Spinal cord (tissue), 9 donors: ENCODE measurements at regions not wholly inside any gene's neighbourhood (a gene's known extent, or its start where the extent isn't known, plus 50 kb on each side); places are given as distances from the start of the nearest gene placed in this dataset.

Source experiments
- DNase-seq, 6 donors: peaks; one replicate each; pipeline versions ENCODE4 v3.0.0 to v3.0.0-alpha.2; 2013 to 2015; ENCODE audit warnings: low spot score in 6 of 6, low read depth in 4 of 6
- H3K27ac ChIP-seq: one replicate; pipeline ENCODE4 v1.5.1; 2013; ENCODE audit warnings: low read depth, low read length, control low read depth
- H3K27me3 ChIP-seq: one replicate; pipeline ENCODE4 v1.6.1; 2013; ENCODE audit warnings: low read length; ENCODE audit not compliant: control insufficient read depth, insufficient read depth
- H3K36me3 ChIP-seq: one replicate; pipeline ENCODE4 v1.6.1; 2013; ENCODE audit warnings: low read length; ENCODE audit not compliant: control insufficient read depth, insufficient read depth
- H3K4me1 ChIP-seq: one replicate; pipeline ENCODE4 v1.6.1; 2013; ENCODE audit warnings: low read length; ENCODE audit not compliant: control insufficient read depth, insufficient read depth
- H3K4me3 ChIP-seq: one replicate; pipeline ENCODE4 v1.5.1; 2013; ENCODE audit warnings: low read depth, low read length, control low read depth
- H3K9me3 ChIP-seq: one replicate; pipeline ENCODE4 v1.6.1; 2013; ENCODE audit warnings: low read length; ENCODE audit not compliant: control insufficient read depth, insufficient read depth
- WGBS: methylation state at CpG from one replicate; pipeline ENCODE4 v1.1.5; 2013; ENCODE audit warnings: missing lambda C conversion rate; ENCODE audit not compliant: insufficient coverage; 5-methylcytosine and 5-hydroxymethylcytosine counted together
- donor health status: healthy.

DNA sequence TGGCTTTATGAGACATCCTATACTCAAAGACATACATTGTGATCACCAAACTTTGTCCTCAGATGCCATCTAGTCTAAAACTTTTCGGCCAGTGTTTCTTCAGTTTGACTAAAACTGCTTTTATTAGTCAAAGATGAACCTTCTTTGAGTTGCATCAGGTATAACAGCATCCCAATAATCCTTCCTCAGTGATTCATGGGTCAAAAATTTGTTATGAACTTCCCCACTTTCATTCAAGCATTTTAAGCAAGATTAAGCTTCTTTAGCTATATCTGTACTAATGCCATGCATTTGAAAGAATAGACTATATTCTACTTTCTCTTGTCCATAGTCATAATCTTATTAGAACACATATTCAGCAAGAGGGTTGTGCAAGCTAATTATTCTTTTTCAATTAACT lies 1070.4 kb upstream of the ADGRL3 start:
- Histone ChIP-seq H3K9me3 (no peaks in the 10 kb centered on the region), H3K4me1 (no peaks in the 10 kb centered on the region), H3K27ac (no peak overlapping the region), H3K27me3 (no peaks in the 10 kb centered on the region), H3K4me3 (no peak overlapping the region), H3K36me3 (no peaks in the 10 kb centered on the region)
- no peak for DNase-seq
- WGBS = no CpG with 5 or more reads among the region's 1 CpG

DNA sequence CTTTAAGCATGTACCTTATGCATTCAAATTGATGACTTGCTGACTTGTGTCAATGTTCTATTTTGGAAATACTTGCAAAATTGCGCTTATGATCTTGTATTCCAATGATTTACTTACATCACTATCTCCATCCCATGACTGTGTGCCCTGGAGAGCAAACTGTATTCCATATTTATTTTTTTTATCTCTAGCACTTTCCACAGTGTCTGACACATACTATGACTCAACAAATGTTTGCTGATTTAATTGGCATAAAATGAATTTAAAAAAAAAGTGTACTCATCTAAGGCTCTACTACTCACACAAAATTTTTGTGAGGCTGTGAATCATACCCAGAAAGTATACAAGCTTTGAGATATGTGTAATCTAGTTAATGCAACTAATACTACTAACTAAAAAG lies 1066.8 kb upstream of the ADGRL3 start:
- no peaks in the 10 kb centered on the region for H3K4me1 ChIP-seq
- H3K27ac ChIP-seq = no peak overlapping the region
- H3K36me3 ChIP-seq = no peaks in the 10 kb centered on the region
- no peak overlapping the region for H3K4me3 ChIP-seq
- H3K27me3 ChIP-seq = no peaks in the 10 kb centered on the region
- no CpG with 5 or more reads among the region's 1 CpG for WGBS
- H3K9me3 ChIP-seq = no peaks in the 10 kb centered on the region
- no peak for DNase-seq

- Histone ChIP-seq H3K27ac (no peak overlapping the region), H3K36me3 (no peaks in the 10 kb centered on the region), H3K27me3 (no peaks in the 10 kb centered on the region), H3K4me3 (no peak overlapping the region), H3K9me3 (no peaks in the 10 kb centered on the region), H3K4me1 (no peaks in the 10 kb centered on the region)
- no peak for DNase-seq
- WGBS = no CpG with 5 or more reads among the region's 7 CpGs
Measured at GRCh38 chr4:60134099-60134498, 1066.0 kb upstream of the ADGRL3 start.

GRCh38 chr4:60155088-60155487 lies 1045.0 kb upstream of the ADGRL3 start:
- Histone ChIP-seq H3K36me3 (no peaks in the 10 kb centered on the region), H3K4me3 (no peak overlapping the region), H3K9me3 (no peaks in the 10 kb centered on the region), H3K27me3 (no peaks in the 10 kb centered on the region), H3K4me1 (no peaks in the 10 kb centered on the region), H3K27ac (no peak overlapping the region)
- WGBS = no CpG with 5 or more reads among the region's 5 CpGs
- no peak for DNase-seq

DNA sequence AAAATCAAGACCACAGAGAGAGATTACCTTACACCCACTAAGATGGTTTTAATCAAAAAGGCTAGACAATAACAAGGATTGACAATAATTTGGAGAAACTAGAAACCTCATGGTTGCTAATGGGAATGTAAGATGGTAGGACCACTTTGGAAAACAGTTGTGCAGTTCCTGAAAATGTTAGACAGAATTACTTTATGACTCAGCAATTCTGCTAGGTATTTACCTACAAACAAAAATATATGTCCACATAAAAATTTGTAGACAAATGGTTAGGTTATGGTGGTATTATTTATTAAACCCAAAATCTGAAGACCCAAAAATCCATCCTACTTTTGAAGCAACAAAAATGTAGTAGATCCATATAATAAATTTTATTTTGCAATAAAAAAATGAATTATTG lies 1027.0 kb upstream of the ADGRL3 start:
- DNase-seq = no peak
- Histone ChIP-seq H3K27me3 (no peaks in the 10 kb centered on the region), H3K9me3 (no peaks in the 10 kb centered on the region), H3K4me3 (no peak overlapping the region), H3K36me3 (no peaks in the 10 kb centered on the region), H3K4me1 (no peaks in the 10 kb centered on the region), H3K27ac (no peak overlapping the region)

DNA sequence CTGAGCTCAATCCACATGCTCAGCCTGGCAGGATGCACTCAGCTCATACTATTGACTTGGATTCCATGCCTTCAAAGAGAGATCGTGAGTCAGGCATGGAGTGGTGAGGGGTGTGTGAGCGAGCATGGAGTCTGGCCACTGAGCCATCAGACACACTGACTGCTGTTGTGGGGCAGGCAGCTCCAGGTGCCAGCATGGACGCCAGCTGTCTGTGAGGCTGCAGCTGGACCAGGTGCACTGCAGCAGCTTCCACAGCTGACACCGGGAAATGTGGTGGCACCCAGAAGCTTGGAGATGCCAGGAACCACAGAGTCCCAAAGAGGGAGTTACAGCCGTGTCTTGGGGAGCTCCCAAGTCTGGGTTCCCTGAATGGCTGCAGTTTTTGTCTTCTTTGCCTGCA lies 1026.4 kb upstream of the ADGRL3 start:
- H3K27me3 ChIP-seq = no peaks in the 10 kb centered on the region
- H3K9me3 ChIP-seq = no peaks in the 10 kb centered on the region
- H3K4me1 ChIP-seq = no peaks in the 10 kb centered on the region
- no peaks in the 10 kb centered on the region for H3K36me3 ChIP-seq
- no peak overlapping the region for H3K27ac ChIP-seq
- H3K4me3 ChIP-seq = no peak overlapping the region
- no peak for DNase-seq
- WGBS = 85% methylated on average over 5 of the region's 5 CpGs

- H3K9me3 ChIP-seq = no peaks in the 10 kb centered on the region
- WGBS = no CpG with 5 or more reads among the region's 1 CpG
- H3K36me3 ChIP-seq = no peaks in the 10 kb centered on the region
- no peak overlapping the region for H3K27ac ChIP-seq
- peak in 1 of 6 donors; percentile 73 for DNase-seq
- H3K4me3 ChIP-seq = no peak overlapping the region
- no peaks in the 10 kb centered on the region for H3K27me3 ChIP-seq
- no peaks in the 10 kb centered on the region for H3K4me1 ChIP-seq
Measured at GRCh38 chr4:60175241-60175640, 1024.9 kb upstream of the ADGRL3 start.

DNA sequence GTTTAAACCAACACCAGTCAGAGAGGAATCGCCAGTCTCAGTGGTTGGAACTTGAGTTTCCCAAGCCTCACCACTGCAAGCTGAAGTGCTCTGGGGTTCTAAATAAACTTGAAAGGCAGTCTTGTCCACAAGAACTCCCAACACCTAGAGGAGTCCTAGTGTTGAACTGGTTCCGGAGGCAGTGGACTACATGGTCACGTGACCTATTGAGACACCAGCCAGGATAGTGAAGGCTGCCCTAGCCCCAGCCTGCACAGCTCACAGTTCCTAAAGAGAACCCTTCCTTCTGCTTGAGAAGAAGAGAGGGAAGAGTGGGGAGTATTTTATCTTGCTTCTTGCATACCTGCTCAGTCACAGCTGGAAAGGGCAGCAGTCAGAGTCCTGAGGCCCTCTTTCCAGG lies 1012.7 kb upstream of the ADGRL3 start:
- Histone ChIP-seq H3K27me3 (no peaks in the 10 kb centered on the region), H3K36me3 (no peaks in the 10 kb centered on the region), H3K27ac (no peak overlapping the region), H3K9me3 (peaks cover 6% of the 10 kb centered on the region), H3K4me3 (no peak overlapping the region), H3K4me1 (no peaks in the 10 kb centered on the region)
- DNase-seq = no peak
- WGBS = 100% methylated on average over 2 of the region's 3 CpGs

DNA sequence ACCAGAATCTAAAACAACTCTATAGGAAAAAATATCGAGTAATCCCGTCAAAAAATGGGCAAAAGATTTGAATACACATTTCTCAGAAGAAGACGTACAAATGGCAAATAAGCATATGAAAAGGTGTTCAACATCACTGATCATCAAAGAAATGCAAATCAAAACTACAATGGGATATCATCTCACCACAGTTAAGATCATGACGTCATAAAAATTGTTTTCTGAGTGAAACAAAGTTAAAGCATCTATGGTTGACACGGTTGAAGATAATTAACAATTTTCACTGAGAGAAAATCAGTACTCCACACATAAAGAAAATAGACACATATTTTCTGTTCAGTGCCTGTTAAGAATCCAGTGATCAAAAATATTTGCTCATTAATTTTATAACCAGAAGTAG lies 1010.8 kb upstream of the ADGRL3 start:
- Histone ChIP-seq H3K4me1 (no peaks in the 10 kb centered on the region), H3K36me3 (no peaks in the 10 kb centered on the region), H3K9me3 (peaks cover 6% of the 10 kb centered on the region), H3K27ac (no peak overlapping the region), H3K4me3 (no peak overlapping the region), H3K27me3 (no peaks in the 10 kb centered on the region)
- no peak for DNase-seq
- WGBS = no CpG with 5 or more reads among the region's 5 CpGs

- no CpG with 5 or more reads among the region's 1 CpG for WGBS
- H3K4me3 ChIP-seq = no peak overlapping the region
- no peaks in the 10 kb centered on the region for H3K27me3 ChIP-seq
- H3K9me3 ChIP-seq = peaks cover 6% of the 10 kb centered on the region
- no peak overlapping the region for H3K27ac ChIP-seq
- no peak for DNase-seq
- no peaks in the 10 kb centered on the region for H3K36me3 ChIP-seq
- H3K4me1 ChIP-seq = no peaks in the 10 kb centered on the region
Measured at GRCh38 chr4:60194214-60194613, 1005.9 kb upstream of the ADGRL3 start.
